ENCODE measurements at regions not wholly inside any gene's neighbourhood (a gene's known extent, or its start where the extent isn't known, plus 50 kb on each side); places are given as distances from the start of the nearest gene placed in this dataset.

DNA sequence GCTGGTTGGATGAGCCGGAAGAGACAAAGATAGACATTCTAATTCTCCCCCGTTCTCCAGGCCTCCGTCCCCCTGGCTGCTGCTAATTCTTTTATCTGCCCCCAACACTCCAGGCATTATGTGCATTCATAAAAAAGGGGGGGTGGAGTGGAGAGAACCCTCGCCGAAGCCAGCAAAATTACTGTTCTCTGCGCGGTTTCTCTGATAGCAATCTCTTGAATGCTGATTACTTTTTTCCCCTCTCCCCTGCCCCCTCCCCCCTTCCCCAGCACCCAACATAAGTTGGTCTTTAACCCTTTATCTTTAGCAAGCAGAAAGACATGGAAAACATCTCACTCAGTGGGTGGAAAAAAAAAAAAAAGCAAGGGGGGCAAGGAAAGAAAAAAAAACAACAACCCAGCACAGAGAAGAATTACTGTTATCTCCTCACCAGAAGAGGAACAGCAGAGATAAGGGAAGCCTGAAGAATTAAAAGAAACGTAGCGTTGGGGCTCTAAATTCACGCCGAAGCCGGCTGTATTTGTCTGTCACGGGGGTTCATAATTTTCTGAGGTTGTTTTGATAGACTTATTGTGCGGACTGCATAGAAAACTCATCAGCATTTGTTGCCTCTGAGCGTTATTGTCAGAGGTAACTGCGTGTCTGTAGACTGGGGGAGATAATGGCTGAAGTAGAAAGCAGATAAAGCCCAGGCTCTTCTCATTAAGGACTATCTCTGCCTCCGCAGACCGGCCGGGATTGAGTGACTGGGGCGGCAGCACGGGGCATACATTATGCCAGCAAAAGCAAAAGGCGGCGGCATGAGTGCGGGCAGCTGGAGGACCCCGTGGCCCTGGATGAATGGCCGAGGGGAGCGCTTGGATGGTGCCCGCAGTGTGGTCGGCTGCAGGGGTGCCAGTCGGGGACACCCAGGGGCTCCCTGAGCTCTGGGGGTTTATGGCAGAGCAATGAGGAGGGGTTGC is 126.9 kb downstream of the MRM1 start:
- DNase-seq (ENCODE audit: low read depth): no peak

DNA sequence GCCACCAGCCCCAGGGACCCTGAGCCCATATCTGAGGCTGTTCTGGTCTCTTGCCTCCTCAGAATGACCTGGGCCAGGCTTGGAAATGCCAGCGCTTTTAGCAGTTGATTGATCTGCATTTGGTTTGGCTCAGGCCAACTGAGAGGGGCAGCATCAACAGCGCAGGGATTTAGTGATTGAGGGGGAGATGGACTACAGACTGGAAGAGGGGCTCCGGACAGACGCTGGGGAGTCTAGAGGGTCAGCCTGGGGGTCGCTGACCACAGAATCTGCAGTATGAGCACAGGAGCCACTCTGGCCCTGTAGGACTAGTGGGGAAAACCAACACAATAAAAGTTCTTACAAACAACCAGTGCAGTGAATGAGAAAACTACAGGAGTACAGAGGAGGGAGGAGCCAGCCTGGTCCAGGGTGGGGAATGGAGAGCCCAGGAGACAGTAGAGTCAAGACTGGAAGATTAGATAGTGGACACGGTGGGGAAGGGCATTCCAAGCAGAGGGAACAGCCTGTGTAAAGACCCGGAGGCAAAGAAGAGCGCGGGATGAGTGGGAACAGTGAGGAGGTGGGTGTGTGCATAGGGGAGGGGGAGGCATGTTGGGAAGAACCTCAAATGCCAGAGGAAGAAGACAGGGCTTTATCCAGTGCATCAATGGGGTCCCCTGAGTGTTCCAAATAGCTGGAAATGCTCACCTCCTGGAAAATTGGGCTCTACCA is 128.9 kb downstream of the MRM1 start:
- DNase-seq (ENCODE audit: low read depth): no peak

DNA sequence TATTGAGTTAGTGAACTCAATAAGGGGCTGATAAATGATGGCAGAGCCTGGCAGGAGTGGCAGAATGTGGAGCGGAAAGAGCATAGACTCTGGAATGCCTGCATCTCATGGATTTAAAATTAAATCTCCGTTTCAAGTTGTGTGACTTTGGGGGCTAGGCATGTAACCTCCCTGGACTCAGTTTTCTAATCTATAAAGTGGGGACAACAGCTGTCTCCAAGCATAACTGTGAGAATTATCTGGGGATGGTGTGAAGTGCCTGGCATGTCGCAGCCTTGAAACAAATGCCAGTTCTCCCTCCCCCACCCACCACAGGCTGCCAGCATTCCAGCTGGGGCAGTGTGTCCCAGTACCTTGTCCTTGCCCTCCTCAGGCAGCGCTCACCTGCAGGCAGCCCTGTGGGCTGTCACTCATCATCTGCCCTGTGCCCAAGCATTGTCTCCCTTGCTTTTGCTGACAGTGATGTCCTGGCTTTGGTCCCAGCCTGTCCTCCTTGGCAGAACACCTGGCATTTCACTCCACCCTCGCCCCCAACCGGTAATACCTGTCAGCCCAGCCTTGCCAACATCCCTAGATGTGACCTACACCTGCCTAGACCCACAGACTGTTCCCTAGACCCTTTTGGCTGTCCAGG is 129.6 kb downstream of the MRM1 start:
- no peak for DNase-seq (ENCODE audit: low read depth)

DNA sequence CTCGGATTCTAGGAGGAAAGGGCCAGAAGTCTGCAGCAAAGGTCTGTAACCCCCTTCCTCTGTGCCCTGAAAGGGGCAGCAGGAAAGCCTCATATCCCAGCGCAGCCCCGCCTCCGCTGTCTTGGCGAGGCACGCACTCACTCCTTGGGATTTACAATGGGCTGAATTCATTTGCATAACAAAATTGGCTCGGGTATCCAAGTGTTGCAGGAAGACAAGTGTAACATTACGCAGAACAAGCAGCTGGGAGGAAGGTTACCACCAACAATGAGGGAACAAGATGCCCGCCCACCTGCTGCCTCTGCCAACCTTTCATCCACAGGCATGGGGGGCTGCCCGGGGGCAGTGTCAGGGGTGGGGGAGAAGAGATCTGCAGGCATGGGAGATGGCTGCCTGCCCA is 130.4 kb downstream of the MRM1 start:
- DNase-seq (ENCODE audit: low read depth): no peak

DNA sequence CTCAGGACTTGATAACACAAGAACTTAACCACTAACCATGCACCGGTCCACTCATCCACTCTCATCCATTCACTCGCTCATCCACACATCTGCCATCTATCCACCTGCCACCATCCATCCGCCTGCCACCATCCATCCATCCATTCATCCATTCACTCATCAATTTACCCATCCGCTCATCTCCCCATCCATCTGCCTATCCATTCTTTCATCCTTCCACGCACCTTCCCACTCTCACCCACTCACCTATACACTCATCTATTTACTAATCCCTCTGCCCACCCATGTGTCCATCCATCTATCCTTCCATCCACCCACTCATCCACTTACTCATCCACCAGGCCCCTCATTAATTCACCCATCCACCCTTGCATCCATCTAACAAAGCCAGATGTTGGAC is 131.0 kb downstream of the MRM1 start:
- DNase-seq (ENCODE audit: low read depth): no peak

DNA sequence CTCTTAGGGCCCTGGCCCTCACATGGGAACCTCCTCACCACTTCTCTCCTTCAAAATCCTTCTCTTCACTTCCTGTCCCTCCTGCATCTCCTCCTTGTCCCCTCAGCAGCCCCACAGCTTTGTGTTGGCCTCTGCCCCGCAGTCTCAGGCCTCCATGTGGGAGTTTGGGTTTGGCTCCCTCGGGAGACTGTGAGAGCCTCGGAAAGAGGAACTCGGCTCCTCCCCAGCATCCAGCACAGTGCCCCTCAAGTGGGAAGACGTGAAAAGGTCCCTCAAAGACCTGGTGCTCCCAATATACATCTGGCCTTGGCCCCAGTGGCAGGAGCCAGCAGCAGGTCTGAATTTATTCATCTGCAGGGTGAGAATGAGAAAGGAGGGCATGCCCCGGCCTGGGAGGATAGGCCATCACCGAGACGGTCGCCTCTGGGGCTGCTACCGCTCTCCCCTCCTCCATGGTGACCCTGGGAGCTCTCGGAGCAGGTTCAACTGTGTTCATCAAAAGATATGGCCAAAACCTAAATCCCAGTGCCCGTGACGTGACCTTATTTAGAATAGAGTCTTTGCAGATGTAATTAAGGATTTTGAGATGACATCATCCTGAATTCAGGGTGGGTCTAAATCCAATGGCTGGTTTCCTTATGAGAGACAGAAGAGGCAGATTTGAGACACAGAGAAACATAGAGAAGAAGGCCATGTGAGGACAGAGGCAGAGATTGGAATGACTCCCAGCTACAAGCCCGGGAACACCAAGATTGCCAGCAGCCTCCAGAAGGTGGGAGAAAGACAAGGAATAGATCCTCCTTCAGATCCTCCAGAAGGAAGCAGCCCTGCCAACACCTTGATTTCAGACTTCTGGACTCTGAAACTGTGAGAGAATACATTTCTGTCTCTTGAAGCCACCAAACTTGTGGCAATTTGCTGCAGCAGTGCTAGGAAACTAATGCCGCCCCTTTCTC is 135.1 kb downstream of the MRM1 start:
- no peak for DNase-seq (ENCODE audit: low read depth)

DNA sequence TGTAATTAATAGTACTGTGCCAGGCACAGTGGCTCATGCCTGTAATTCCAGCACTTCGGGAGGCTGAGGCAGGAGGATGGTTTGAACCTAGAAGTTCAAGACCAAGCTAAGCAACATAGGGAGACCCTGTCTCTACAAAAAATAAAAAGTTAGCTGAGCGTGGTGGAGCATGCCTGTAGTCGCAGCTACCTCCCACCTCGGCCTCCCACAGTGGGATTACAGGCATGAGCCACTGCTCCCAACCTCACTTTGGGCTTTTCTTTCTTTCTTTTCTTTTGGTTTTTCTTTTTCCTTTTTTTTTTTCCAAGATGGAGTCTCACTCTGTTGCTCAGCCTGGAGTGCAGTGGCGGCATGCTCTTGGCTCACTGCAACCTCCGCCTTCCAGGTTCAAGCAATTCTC is 137.8 kb downstream of the MRM1 start:
- DNase-seq (ENCODE audit: low read depth): no peak

DNA sequence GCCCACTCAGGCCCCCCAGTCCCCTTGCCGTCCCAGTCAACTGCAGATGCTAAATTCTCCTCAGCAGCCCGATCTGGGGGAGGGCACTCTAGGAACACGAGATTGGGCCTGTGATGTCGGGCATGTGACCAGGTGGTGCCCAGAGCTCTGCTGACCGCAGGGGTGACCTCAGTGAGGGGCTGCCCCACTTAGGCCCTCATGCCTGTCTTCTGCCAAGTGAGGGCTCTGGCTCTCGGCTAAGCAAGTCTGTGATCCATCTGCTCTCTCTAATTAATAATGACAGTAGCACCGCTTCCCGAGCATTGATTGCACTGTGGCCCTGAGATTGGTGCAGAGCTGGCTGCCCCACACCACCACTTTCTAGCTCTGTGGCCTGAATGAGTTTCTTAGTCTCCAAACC is 138.8 kb downstream of the MRM1 start:
- DNase-seq (ENCODE audit: low read depth): no peak

DNA sequence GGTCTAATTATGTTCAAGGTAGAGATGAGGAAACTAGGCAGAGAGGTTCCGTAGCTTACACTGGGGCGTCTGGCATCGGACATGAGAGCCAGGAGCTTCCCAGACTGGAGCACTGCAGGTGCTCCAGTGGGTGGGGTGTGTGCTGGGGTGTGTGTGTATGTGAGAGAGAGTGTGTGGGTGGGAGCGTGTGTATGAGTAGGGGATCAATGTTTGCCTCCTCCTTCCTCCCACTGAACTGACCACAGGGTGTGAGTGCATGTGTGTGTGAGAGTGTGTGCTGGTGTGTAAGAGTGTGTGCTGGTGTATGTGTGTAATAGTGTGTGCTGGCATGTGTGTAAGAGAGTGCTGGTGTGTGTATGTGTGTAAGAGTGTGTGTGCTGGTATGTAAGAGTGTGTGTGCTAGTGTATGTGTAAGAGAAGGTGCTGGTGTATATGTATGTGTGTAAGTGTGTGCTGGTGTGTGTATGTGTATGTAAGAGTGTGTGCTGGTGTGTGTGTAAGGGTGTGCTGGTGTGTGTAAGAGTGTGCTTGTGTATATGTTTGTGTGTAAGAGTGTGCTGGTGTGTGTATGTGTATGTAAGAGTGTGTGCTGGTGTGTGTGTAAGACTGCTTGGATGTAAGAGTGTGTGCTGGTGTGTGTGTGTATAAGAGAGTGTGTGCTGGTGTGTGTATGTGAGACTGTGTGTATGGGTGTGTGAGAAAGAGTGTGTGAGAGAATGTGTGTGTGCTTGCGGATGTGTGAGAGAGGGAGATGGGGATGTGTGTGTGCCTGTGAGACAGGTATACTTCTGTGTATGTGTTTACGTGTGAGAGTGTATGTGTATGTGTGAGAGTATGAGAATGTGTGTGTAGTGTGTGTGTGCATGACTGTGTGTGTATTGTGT is 139.9 kb downstream of the MRM1 start:
- no peak for DNase-seq (ENCODE audit: low read depth)

DNA sequence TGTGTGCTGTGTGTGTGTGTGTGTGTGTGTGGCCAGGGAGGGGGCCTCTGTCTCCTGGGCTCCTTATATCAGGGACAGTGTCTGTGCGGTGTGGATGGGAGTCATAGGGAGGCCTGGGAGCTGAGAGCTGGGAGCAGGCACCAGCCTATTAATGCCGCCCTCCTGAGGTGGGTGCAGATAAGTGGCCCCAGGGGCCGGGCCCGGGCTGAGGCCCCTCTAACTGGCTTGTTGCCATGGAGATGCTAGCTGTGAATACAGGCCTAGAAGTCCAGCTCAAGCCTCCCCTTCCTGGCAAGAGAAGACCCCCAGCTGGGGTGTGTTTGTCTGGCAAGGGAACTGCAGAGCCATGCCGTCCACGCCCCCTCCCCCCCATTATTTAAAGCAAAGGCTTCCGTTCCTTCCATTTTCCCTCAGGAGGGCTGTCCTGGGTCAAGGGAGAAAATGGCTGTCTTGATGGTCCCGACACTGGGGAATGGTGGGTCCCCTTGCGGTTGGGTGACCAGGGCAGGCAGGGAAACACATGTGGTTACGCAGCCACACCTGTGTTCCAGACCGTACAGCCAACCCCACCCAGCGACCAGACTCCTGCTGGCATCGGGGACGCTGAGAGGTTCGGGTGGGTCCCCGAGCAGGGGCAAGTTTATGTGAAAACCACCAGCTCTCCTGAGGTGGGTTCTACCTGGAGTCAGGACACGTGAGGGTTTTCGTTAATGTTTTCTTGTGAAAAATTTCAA is 141.1 kb downstream of the MRM1 start:
- no peak for DNase-seq (ENCODE audit: low read depth)

DNA sequence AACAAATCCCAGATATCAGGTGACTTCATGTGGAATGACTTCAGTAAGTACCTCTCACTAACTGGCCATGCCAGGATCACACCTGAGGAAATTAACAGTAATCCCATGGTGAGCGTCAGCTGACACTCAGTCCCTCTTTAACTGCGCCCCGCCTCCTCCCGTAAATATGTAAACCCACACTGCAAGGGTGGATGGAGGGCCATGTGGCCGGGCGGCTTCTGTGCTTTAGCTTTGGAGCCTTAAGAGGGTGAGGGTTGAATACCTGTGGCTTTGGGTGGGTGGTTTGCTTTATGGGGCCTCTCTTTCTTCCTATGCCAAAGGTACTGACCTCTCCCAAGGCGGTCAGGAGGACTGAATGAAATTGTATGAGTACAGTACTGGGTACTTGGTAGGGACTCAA is 141.7 kb downstream of the MRM1 start:
- DNase-seq (ENCODE audit: low read depth): no peak

DNA sequence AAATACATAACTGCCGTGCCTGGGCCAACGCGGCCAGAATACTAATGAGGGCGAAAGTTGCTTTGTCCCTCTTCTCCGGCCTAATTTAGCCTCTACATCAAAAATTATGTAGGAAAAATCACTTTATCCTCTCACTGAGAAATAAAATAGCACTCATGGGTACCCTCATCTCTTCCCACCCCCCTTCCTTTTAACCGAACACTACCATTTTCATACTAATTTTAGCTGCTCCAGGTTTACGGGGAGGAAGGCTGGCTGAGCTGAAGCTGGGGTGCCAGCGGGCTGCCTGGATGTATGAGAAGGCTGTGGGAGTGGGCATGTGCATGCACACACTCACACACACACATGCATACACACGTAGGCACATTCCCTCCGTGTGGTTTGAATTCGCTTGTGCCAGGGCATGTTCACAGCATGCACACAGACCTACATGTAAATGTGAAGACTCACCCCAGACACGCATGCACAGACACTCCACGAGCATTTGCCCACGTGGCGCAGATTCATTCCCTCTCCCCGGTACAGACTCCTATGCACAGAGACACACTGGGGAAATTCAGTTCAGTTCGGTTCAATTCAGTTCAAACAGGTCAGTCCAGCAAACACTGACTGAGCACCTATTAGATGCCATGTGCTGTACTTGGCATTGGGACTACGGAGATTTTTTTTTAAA is 145.1 kb downstream of the MRM1 start:
- no peak for DNase-seq (ENCODE audit: low read depth)

DNA sequence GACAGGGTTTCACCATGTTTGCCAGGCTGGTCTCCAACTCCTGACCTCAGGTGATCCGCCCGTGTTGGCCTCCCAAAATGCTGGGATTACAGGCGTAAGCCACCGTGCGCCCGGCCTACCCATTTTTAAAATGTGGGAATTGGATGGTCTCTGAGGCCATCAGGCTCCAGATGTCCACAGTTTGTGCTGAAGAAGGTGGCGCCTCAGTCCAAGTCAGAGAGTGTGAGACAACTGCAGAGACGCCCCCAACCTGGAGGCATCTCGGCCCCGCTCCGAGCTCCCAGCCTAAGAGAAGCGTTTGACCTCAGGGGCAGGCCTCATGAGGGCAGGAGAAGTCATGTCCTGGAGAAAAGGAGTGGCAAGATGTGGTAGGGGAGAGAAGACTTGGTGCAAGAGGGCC is 146.5 kb downstream of the MRM1 start:
- DNase-seq (ENCODE audit: low read depth): no peak

DNA sequence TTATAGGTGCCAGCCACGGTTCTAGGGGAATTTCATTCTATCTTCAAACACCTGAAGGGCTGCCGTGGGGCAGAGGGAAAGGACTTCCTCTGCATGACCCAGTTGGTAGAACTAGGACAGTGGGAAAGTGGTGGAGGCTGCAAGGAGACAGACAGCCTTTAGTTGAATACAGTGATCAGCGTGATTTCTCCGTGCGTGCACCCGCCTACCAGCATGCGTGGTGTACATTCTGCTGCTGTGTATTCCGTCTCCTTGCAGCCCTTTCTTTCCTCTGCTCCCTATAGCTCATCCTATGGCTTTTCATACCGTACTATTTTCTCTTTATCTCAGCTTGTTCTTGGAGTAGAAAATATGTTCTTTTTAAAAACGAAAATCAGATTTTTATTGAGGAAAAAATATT is 146.9 kb downstream of the MRM1 start:
- no peak for DNase-seq (ENCODE audit: low read depth)

DNA sequence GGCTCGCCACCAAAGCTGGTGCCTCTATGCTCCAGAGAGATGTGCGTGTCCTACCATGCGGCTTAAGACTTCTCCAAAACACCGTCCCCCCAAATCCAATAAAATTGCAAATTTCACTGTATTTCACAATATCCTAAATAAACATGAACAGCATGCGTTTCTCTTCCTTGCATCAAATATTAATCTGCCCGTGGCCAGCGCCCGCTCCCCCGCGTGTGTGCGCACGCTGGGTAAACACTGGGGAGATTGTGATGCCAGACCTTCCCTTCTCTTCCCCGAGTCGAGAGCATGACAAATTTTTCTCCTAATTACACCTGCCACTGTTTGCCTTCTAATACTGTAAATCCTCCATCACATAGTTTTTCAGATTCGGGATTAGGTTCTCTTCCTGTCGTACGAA is 148.1 kb downstream of the MRM1 start:
- DNase-seq (ENCODE audit: low read depth): no peak

DNA sequence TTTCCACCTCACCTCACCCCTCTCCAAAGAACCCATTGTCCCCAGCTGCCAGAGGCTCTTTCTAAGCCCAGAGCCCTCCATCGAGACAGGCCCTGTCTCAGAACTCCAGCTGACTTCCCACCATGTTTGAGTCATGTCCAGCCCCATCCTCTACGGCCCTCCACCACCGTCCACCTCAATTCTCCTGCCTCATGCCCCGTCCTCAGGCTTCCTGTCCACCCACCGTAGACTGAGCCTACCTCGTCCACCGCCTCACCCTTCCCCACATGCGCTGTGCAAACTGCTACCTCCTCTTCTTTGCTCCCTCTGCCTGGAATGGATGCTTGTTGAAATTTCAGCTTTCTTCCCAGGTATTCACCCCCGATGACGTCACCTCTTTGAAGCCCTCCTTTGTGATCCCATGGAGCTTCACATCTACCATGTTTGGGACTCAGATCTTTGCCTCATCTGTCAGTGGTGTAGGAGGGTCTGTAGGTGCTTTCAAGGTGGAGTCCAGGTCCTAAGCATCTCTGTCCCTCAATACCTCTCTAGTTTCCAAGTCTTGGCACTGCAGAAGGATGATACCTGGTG is 149.0 kb downstream of the MRM1 start:
- DNase-seq (ENCODE audit: low read depth): no peak

DNA sequence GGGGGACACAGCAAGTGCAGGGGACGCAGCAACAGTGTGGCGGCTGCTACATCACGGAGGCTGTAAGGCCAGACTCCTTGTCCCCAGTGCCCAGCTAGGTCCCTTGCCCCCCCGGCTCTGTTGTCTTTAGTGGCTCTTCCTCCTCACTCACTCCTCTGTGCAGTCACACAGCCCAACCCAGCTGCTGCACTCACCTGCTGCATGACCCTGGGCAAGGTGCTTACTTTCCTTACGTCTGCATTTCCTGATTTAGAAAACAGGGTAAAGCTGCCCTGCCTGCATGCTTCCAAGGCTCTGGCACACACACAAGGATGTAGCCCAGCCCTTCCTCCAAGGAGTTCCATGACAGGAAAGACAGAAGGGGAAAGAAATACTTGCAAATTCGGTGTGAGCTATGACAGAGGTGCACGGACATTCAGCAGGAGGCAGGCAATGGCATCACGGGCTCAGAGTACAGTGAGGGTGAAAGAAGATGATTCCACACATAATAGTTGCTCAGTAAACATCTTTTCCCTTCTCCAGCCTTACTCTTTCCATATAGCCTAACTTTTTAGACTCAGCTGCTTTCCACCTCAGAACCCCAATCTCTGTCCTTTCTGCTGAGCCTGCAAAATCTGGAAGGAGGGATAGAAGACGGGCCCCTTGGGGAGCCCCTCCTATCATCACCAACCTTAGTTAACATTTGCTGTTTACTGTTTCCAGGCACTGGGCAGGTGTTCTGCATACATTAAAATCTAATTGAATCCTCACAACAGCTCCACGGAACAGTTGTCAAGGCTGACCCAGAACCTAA is 150.9 kb downstream of the MRM1 start:
- DNase-seq (ENCODE audit: low read depth): no peak

DNA sequence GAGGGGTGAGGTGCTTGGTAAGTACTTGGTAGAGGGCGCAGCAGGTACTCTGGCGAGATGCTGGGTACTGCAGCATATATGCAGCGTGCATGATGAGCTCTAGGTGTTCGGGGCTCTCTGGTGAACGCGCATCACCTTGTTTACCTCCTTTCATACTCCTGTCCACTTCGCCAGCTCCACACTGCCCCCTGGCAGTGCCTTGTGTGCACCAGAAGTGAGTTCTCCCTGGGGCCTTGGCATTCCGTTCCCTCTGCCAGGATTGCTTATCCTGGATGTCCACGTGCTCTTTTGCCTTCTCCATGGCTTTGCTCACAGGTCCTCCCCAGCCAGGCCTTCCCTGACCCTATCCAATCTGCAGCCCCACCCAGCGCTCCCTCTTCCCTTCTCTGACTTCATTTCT is 154.2 kb downstream of the MRM1 start:
- no peak for DNase-seq (ENCODE audit: low read depth)

All from forelimb muscle (tissue), 1 donor.